Stimulated activated CD4-positive, alpha-beta T cell treated with anti-CD3 and anti-CD28 coated beads, Interleukin-1b, Interleukin-23, amount 100 ng/mL, for 4 hours (primary cell): ENCODE measurements at regions not wholly inside any gene's neighbourhood (a gene's known extent, or its start where the extent isn't known, plus 50 kb on each side); places are given as distances from the start of the nearest gene placed in this dataset.

ENCODE experiments used
- DNase-seq, 2 donors: peaks; one replicate each; pipeline ENCODE4 v3.0.0-alpha.2; 2020; ENCODE audit warnings: low read depth in 2 of 2

DNA sequence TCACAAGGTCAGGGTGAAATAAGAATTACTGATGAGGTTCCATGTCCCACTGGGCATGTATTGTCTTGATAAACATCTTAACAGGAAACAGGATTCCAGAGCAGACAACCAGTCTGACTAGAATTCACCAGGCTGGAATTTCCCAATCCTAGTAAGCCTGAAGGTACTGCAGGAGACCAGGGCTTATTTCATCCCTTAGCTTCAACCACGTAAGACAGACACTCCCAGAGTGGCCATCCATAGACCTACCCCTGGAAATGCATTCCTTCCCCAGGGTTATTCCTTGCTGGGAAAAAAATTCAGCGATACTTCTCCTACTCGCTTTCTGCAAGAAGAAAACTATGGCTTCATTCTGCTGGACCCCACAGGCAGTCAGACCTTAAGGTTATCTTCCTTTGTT lies 785.4 kb downstream of the NR2F1-AS1 start:
- DNase-seq = no peak

DNA sequence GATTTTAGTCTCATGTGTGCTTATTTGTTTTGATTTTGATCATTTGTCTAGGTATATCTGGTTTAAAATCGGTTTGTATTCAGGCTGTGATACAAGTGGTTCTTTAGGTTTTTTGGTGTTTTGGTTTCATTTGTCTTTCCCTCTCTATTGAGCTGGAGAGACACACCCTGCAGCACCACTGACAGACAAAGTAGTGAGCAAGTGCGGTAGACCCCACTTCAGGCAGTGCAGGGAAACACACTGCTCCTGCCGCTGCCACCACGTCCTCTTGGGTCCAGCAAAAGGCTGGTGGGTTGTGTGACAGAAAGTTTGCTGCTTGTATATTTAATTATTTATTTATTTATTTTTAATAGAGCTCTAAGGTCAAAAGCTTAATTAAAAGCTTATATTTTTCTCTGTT lies 801.0 kb downstream of the NR2F1-AS1 start:
- no peak for DNase-seq

DNA sequence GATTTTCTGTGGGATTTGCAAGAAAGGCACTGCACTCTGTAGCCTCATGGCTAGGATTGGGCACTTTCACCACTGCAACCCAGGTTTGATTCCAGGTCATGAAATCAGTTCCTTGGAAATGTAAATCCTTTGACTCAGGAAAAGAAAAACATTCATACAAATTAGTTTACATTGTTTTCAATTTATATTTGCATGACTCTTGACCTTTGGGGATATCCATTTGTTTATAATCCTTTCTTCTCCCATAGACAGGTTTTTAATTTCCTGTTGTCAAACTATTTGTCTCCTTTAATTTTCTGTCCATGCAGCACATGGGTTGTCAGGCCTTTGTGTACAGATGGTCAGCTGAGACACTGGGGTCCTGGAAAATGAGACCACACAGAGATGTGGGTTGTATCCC lies 801.5 kb downstream of the NR2F1-AS1 start:
- DNase-seq = no peak

DNA sequence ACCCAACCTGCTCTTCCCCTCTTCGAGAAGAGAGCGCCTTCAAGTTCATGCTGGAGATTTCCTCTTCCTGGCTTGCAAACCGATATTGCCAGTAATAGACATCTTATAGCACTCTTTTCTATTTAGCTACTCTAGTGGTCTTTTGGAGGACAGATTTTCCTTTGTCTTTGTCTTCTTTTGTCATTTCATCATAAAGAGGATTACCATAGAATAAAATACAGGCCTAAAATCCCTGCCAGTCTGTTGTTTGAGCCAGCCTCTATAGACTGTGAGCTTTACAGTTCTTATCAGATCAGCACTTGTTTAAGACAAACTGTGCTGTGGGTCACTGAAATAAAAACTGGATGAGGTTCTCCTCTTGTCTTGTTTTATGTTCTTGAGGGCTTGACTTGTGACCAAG lies 802.8 kb downstream of the NR2F1-AS1 start:
- no peak for DNase-seq

DNA sequence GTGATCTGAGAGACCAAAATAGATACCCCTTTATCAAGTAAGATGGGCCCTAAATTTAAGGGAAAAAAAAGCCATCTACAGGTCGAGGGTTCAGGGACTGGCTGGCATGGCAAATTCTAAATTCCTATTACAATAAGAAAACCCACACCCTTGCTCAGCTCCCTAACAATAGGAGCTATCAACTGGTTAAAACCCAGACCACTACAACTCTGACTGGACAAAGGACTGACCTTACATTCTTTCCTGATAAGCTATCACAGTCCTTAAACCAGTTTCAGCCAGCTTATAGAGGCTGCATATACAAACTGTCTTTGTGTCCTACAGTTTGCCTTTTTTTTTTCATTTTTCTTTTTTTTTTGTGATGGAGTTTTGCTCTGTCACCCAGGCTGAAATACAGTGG lies 803.6 kb downstream of the NR2F1-AS1 start:
- no peak for DNase-seq

DNA sequence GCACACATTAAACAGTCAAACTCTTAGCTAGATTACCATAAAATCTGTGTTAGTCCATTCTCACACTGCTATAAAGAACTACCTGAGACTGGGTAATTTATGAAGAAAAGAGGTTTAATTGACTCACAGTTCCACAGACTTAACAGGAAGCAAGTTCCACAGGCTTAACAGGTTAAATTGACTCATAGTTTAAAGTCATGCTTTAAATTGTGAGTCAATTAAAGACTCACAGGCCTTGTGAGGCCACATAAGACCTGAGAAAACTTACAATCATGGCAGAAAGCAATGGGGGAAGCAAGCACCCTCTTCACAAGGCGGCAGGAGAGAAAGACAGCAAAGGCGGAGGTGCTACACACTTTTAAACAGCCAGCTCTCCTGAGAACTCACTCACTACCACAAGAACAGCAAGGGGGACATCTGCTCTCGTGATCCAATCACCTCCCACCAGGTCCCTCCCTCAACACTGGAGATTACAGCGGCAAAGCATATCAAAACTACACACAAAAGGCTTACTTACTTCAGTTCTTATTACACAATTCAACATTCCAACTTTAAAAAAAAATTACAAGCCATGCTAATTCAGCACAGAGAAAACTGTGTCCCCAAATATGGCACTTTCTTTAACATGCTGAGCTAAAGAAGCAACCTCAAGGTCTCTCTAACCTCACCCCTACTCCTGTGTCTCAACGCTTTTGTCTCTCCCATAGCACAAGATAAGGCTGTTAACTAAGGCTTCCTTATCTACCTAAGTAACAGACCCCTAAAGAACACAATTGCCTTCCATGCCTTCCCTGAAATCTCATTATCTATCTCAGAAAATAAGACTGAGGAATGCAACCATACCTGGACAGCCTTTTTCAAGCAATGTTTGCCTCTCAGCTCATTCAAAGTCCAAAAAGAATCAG lies 805.1 kb downstream of the NR2F1-AS1 start:
- DNase-seq = no peak

DNA sequence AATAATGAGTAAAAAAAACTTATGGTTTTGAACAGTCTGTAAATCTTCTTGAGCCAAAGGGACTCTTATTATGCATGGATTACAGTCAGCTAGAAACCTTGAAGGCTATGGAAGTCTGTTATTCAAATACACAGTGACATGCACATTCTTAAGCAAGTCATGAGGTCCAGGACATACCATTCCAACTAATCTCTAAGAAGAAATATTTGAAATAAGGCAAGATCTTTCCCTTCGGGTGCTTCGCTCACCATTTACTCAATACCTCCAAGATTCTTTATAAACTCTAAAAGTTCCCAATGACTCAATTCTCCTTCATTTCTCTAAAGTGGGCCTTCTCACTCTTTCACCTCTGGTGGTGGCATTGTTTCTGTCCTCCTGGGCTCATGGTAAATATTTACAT lies 811.0 kb downstream of the NR2F1-AS1 start:
- DNase-seq = no peak

DNA sequence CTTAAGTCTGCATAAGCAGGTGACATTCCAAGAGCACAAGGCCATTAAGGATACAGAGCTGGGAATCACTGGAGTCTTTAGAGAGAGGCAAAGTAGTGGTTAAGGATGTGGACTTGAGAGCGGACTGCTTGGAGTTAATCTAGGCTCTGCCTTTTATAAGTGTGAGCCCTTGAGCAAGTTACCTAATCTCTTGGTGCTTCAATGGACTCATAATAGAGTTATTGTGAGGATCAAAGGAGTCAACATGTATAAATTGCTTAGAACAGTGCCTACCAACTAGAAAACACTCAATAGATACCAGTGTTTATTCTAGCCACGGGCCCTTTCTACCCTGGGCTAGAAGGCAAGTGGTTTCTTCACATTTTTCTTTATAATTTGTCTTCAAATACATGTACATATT lies 819.4 kb downstream of the NR2F1-AS1 start:
- no peak for DNase-seq

DNA sequence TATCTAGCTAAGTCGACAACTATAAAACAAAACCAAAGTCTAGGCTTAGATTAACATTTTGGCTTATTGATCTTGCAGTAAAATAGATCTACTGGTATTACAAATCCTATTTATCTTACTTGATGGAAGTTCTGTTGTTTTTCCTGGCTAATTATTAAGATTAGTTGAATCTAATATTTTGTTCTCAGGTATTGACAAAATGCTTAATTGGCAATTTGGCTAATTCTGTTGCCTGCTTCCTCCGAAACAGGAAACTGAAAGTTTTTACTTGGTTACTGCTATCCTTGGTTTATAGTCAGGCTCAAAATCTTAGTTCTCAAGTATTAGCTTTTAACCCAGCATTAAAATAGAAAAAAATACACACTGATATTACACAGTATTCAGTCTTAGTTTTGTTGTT lies 820.5 kb downstream of the NR2F1-AS1 start:
- DNase-seq = no peak

DNA sequence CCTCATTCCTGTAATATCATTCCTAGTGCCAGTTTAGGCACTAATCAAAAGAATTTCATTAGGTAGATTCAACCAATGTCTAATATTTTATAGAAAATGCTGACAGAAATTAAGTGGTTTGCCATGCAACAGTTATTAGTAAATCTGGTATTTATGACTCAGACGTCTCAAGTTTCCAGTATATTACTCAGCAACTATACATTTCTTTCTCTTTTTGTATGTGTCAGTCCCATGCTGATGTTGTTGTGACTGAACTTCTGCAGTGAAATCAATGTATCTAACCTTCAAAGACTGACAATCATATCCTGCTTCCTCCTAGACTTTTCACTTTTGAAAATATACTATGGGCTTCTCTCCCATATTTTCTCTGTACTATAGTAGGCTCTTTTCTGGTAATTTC lies 822.5 kb downstream of the NR2F1-AS1 start:
- DNase-seq = no peak

DNA sequence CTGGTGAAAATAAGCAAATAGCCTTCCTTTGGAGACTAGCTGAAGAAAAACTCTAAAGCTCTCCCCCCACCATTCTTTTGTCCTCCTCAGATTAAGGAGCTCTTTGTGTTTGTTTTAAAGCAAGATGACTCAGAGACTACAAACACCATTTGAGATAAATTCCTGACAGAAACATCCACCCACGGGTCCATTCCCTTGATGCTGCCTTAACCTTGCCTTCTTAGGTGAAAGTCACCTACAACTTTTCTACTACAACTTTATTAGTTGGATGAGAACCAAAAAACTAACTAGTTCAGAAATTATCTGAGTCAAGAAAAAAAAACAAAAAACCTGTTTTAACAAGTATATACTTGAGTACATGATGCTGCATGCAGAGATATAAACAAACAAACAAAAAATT lies 831.1 kb downstream of the NR2F1-AS1 start:
- DNase-seq = no peak

DNA sequence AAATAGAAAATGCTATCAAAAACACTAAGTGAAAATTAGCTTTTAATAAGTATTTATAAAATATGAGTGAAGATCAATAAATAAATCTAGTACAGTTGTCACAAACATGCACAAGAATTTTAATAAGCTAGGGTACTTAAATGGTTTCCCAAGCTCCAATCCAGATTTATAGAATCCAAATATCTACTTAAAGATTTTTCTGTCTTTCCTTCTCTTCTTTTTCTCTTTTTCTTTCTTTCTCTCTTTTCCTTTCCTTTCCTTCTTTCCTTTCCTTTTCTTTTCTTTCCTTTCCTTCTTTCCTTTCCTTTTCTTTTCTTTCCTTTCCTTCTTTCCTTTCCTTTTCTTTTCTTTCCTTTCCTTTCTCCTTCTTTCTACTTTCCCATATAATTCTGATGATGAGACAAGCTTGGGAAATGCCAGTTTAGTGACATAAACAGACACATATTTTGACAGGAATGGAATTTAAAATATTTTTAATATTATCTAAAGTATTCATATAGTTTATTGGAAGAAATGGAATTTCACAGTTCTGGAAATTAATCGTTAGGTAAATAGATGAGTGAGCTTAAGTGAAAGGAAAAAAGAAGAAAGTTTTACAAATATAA lies 832.8 kb downstream of the NR2F1-AS1 start:
- DNase-seq = no peak

DNA sequence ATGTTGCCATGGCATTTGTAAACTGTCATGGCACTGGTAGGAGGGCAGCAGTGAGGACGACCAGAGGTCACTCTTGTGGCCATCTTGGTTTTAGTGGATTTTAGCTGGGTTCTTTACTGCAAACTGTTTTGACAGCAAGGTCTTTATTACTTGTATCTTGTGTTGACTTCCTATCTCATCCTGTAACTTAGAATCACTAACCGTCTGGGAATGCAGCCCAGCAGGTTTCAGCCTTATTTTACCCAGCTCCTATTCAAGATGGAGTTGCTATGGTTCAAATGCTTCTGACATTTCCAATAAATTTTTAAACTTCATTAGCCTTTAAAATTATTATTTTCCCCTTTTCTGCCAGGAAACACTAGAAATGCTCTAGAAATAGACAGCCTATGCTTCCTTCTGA lies 839.1 kb downstream of the NR2F1-AS1 start:
- DNase-seq = no peak

DNA sequence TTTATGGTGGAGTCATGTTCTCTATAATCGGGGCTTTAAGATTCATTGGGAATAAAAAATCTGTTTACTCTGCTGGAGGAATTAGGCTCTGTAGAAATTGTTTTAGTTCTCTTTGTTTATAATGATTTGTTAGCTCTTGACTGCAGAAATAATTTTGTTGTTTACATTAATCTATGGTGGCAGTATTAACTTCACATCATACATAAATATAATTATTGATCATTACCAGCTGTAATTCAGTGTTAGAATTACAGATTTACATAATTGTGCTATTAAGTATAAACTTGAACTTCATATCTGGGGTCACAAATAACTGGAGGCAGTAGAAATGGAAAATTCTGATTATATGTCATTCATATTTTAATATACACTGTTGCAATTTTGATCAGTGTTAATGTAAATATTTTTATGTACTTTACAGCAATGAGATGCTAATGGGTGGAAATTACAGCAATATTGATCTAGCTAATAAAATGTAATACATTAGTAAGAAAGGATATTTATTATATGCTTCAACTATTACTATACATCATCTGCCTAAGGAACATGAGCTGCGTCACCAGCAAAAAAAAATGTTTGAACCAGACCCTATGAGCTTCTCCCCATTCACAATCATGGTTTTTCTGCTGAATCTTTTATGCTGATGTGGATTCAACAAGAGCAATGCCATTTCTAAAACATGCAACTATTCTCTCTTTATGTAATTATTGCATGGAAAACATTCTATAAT lies 846.6 kb downstream of the NR2F1-AS1 start:
- no peak for DNase-seq

DNA sequence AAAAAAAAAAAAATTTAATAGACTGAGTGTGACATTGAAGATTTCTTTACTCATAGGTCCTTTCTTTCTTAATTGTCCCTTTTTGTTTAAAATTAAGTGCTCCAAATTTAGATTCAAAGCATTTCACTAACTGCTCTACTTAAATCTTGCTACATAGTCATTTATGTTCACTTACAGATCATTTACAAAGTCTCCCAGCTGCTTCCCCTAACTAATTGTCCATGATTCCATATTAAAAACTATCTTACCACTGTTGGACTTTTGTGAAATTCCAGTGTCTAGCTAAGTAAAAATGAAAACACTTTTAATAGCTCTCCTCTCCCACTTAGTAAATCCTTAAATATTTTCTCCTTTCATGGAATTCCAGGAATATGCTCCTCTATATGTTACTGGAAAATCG lies 850.5 kb downstream of the NR2F1-AS1 start:
- no peak for DNase-seq

DNA sequence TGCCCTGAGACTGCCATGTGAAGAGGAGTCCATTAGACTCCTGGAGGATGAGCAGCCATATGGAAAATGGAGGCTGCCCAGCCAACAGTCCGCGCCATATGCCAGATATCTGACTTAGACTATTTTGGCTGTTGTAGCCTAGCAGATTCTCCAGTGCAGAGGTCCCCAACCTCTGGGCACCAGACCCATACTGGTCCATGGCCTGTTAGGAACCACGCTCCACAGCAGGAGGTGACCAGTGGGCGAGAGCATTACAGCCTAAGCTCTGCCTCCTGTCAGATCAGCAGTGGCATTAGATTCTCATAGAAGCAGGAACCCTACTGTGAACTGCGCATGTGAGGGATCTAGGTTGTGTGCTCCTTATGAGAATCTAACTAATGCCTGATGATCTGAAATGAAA lies 851.9 kb downstream of the NR2F1-AS1 start:
- DNase-seq = no peak

DNA sequence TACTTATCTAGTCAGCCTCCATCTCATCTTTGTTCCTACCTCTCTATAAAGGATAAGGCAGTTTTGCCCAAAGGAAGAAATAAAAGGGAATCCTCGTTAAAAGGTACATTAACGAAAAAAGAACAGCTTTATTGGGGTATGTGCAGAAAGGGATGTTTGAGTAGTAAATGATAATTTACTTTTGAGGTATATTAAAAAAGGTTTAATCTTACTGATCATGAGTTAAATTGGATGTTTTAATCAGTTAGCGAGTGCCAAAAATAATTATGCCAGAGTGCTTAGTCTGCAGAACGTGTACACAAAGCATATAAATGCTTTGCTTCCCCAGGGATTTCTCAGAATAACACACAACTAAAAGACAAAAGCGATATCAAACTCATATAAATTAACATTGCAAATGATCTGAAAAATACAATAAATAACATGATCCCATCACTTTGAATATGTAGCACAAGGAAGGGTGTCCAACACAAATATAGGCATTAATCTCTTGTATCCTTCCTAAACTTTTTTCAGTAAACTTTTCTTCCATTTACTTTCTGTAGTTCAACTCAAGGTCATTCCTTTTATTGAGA lies 865.0 kb downstream of the NR2F1-AS1 start:
- no peak for DNase-seq

DNA sequence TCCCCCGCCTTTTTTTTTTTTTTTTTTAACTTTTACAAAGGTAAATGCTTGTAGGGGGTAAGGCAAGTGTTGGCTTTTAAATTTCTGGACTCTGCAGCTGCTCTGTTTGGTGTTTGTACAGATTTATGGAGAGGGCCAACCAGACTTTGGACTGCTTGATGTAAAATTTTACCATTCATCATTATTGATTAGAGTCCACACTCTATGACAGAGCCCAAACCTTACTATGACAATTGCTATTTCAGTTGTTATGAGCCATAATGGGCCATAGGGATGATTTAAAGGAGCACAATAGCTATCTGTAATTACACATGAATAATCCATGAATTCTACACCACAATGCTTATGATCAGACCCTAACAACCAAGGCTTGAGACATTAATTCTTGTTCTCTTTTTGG lies 867.2 kb downstream of the NR2F1-AS1 start:
- no peak for DNase-seq

DNA sequence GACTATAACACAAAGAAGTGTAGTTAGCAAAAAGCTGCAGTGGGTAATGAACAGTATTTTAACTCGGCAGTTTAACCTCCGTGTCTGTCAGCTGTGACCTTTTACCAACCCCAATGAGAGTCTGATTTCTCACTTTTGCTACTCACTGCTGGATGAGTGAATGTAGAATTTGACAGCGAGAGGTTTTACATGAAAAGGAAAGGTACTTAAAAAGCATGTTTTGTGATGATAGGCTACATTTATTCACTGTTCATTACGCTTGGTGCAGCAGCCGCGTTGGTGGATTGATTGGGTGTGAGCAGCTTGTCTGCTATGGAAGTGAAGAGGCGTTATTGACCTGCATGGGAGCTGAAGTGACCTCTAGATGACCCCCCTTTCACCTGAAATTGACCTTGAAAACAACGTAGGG lies 867.7 kb downstream of the NR2F1-AS1 start:
- no peak for DNase-seq

DNA sequence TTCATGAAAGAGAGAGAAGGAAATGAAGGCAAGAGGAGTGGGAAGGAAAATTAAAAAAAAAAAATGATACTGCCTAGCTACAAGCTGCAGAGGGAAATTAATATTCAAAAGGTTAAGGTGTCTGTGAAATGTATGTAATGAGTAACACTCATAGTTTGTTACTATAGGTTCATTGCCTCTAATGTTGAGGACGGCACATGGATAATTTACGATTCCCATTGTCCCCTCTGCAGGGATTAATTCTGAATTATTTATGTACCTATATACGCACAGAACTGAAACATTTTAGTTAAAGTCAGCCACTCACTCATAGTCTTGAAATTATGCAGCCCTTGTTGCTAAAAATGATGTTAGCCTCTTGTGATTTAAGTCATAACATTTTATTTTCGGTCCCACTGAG lies 869.1 kb downstream of the NR2F1-AS1 start:
- DNase-seq = no peak

DNA sequence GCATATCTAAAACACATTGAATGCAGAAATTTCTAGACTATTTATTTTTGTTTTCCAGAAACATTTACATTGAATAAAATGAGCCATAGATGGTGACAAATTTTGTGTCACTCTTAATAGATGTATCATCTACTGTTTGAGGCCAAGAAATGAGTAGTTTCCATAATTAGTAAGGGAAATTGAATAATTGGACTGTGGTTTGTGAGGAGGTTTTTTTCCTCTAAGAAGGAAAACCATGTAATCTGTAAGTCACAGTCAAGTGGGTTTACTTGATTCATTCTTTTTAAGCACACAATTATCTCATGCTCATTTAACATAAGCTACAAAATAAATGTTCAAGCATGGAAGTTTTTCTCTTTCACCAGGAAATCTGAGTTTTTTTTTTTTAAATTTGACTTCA lies 876.4 kb downstream of the NR2F1-AS1 start:
- no peak for DNase-seq

DNA sequence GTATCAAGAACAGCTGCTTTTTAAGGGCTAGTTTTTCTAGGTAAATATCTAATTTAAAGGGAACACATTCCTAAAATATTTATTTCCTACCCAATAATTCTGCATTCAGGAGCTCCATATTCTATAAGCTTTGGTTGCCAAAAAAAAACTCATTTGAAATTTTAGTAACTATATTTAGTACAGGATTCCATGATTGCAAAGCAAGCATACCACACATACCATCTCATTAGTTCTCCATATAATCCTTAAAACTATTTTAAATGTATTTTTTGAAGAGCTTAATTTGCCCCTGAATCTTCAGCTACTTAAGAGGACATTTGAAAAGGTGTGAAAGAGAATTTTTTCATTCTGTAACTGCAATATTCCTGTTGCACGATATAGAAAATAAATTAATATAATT lies 877.0 kb downstream of the NR2F1-AS1 start:
- DNase-seq = no peak
